Vagina (tissue), 2 donors: ENCODE measurements at regions not wholly inside any gene's neighbourhood (a gene's known extent, or its start where the extent isn't known, plus 50 kb on each side); places are given as distances from the start of the nearest gene placed in this dataset.

ENCODE experiments used
- POLR2A ChIP-seq, 2 donors: fragments of 450-650 bp; IDR thresholded peaks; one replicate each; pipeline ENCODE4 v1.6.1; 2017; ENCODE audit warnings: antibody characterized with exemption in 2 of 2, mild to moderate bottlenecking in 2 of 2, moderate library complexity in 2 of 2
- POLR2AphosphoS5 ChIP-seq, 2 donors: sonication (generic); formaldehyde crosslinking; IDR thresholded peaks; one replicate each; pipeline ENCODE4 v1.9.0; 2017; ENCODE audit warnings: antibody characterized with exemption in 2 of 2, mild to moderate bottlenecking in 2 of 2, low read depth in 1 of 2; ENCODE audit not compliant: insufficient read depth in 1 of 2
- TF ChIP-seq, protein P1 (sequence below), 3 experiments: fragments of 450-650 bp in 2 of 3; fragments of 200-600 bp in 1 of 3; sonication (generic) in 1 of 3; IDR thresholded peaks; one replicate each; pipeline ENCODE4 v1.5.1; 2017 to 2019; ENCODE audit warnings: antibody characterized with exemption in 3 of 3, mild to moderate bottlenecking in 2 of 3, moderate library complexity in 2 of 3

DNA sequence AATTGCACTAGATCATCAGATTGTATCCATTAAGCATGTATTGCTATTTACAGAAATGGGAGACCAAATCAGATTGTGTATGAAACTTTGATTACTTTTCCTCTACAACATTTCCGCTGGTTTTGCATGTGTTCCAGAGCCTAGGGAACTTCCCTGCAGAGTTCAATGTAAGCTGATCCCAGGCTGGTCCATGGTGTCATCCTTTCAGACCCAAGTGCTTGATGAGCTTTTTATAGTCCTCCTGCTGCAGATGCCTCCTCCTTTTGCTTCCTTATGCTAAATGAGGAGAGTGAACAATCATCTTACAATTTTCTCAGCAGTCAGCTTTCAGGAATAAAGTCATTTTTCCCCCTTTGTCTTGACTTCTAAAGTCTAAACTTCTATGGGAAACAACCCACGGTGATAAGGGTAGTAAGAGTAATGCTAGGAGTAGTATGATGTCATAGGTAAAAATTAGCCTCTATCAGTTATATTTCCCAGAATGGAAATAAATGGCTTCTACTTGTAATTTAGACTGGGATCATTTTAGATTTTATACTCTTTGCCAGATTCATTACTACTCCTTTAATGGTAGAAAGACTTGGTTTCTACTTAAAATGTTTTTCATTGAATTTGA, 55.1 kb upstream of the SLC4A4 start:
- TF ChIP-seq, protein P1, sequence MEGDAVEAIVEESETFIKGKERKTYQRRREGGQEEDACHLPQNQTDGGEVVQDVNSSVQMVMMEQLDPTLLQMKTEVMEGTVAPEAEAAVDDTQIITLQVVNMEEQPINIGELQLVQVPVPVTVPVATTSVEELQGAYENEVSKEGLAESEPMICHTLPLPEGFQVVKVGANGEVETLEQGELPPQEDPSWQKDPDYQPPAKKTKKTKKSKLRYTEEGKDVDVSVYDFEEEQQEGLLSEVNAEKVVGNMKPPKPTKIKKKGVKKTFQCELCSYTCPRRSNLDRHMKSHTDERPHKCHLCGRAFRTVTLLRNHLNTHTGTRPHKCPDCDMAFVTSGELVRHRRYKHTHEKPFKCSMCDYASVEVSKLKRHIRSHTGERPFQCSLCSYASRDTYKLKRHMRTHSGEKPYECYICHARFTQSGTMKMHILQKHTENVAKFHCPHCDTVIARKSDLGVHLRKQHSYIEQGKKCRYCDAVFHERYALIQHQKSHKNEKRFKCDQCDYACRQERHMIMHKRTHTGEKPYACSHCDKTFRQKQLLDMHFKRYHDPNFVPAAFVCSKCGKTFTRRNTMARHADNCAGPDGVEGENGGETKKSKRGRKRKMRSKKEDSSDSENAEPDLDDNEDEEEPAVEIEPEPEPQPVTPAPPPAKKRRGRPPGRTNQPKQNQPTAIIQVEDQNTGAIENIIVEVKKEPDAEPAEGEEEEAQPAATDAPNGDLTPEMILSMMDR (IDR thresholded peaks at IDR 0.05) = no peak
- TF ChIP-seq POLR2A (IDR thresholded peaks at IDR 0.05) (no peak), POLR2AphosphoS5 (IDR thresholded peaks at IDR 0.05; ENCODE audit: insufficient read depth in 1 of 2, low read depth in 1 of 2) (no peak)
